SJCRH30 (cell line): ENCODE measurements at regions not wholly inside any gene's neighbourhood (a gene's known extent, or its start where the extent isn't known, plus 50 kb on each side); places are given as distances from the start of the nearest gene placed in this dataset.
A peak's percentile ranks its signal among the peaks of the same experiment; 100 is the strongest.

Experiments
- DNase-seq, 2 experiments: peaks; one replicate each; pipeline ENCODE4 v3.0.0-alpha.2; 2015 to 2020
- H3K27ac ChIP-seq: fragments of 250-450 bp; sonication (Bioruptor Pico); 2 replicates; pipeline ENCODE4 v1.5.1; 2020; ENCODE audit warnings: mild to moderate bottlenecking, moderate library complexity
- H3K27me3 ChIP-seq: fragments of 250-450 bp; sonication (Bioruptor Pico); 2 replicates; pipeline ENCODE4 v1.5.1; 2020; ENCODE audit warnings: mild to moderate bottlenecking, moderate library complexity
- H3K36me3 ChIP-seq: fragments of 250-450 bp; sonication (Bioruptor Pico); 2 replicates; pipeline ENCODE4 v1.5.1; 2020; ENCODE audit warnings: mild to moderate bottlenecking, moderate library complexity
- H3K4me1 ChIP-seq: fragments of 250-450 bp; sonication (Bioruptor Pico); 2 replicates; pipeline ENCODE4 v1.5.1; 2020; ENCODE audit warnings: mild to moderate bottlenecking, moderate library complexity
- H3K4me3 ChIP-seq: fragments of 250-450 bp; sonication (Bioruptor Pico); 2 replicates; pipeline ENCODE4 v1.5.1; 2020; ENCODE audit warnings: mild to moderate bottlenecking, moderate library complexity
- H3K9me3 ChIP-seq: fragments of 250-450 bp; sonication (Bioruptor Pico); replicated peaks from 2 replicates; pipeline ENCODE4 v1.5.1; 2020; ENCODE audit warnings: mild to moderate bottlenecking, moderate library complexity

GRCh38 chr2:133835821-133836619, 267.8 kb upstream of the NCKAP5 start:
- H3K27me3 ChIP-seq: no peaks in the 10 kb centered on the region
- peaks cover 5% of the 10 kb centered on the region for H3K4me1 ChIP-seq
- no peak overlapping the region for H3K4me3 ChIP-seq
- H3K27ac ChIP-seq: no peak overlapping the region
- no peaks in the 10 kb centered on the region for H3K36me3 ChIP-seq
- H3K9me3 ChIP-seq: no peaks in the 10 kb centered on the region
- DNase-seq: no peak

DNA sequence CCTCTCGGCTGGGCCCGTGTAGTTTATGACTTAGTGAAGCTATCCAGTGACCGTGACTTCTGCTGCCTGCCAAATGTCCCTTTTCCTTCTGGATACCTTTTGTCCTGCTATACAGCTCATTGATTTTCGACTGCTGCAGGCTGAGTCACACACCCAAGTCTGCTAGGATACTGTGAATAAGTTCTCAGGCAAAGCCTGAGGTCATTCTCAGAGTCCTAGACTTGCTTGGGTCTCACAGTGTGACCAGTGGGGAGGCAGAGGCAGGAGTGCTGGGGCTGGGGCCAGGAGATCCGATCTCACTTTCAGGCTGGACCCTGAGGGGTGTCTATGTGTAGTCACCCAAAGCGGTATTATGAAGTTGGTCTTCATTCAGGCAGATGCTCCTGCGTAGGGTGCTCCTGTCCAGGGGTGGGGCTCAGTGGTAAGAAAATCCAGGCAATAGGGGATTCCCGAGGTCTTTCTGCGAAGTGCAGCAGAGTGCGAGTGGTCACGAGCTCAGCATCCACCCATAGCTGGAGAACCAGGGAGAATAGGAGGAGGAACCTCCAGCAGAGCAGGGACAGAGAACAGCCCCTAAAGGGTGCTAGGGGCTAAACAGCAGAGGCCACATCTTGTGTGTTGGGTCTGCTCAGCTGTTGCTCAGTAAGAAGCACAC, 268.6 kb upstream of the NCKAP5 start:
- Histone ChIP-seq H3K27me3 (no peaks in the 10 kb centered on the region), H3K4me3 (no peak overlapping the region), H3K9me3 (no peaks in the 10 kb centered on the region), H3K4me1 (peaks cover 5% of the 10 kb centered on the region), H3K36me3 (no peaks in the 10 kb centered on the region), H3K27ac (no peak overlapping the region)
- DNase-seq: no peak

GRCh38 chr2:133837441-133838094, 269.3 kb upstream of the NCKAP5 start:
- DNase-seq: peak; percentile 28 to 72
- no peak overlapping the region for H3K27ac ChIP-seq

GRCh38 chr2:133838642-133839365, 270.5 kb upstream of the NCKAP5 start:
- DNase-seq: no peak
- H3K4me1 ChIP-seq: peaks cover 5% of the 10 kb centered on the region

More at GRCh38 chr2:133837441-133838094, 269.3 kb upstream of the NCKAP5 start:
- Histone ChIP-seq H3K27me3 (no peaks in the 10 kb centered on the region), H3K4me3 (no peak overlapping the region), H3K9me3 (no peaks in the 10 kb centered on the region), H3K4me1 (peaks cover 5% of the 10 kb centered on the region), H3K36me3 (no peaks in the 10 kb centered on the region)

GRCh38 chr2:133839677-133840076, 271.4 kb upstream of the NCKAP5 start:
- no peaks in the 10 kb centered on the region for H3K27me3 ChIP-seq
- H3K9me3 ChIP-seq: no peaks in the 10 kb centered on the region
- no peak overlapping the region for H3K27ac ChIP-seq
- no peak overlapping the region for H3K4me3 ChIP-seq
- no peaks in the 10 kb centered on the region for H3K36me3 ChIP-seq
- H3K4me1 ChIP-seq: peaks cover 5% of the 10 kb centered on the region
- DNase-seq: no peak

More at GRCh38 chr2:133838642-133839365, 270.5 kb upstream of the NCKAP5 start:
- H3K9me3 ChIP-seq: no peaks in the 10 kb centered on the region
- H3K36me3 ChIP-seq: no peaks in the 10 kb centered on the region
- no peaks in the 10 kb centered on the region for H3K27me3 ChIP-seq
- H3K4me3 ChIP-seq: no peak overlapping the region
- no peak overlapping the region for H3K27ac ChIP-seq

GRCh38 chr2:133840761-133841160, 272.5 kb upstream of the NCKAP5 start:
- DNase-seq: no peak
- no peak overlapping the region for H3K4me3 ChIP-seq

DNA sequence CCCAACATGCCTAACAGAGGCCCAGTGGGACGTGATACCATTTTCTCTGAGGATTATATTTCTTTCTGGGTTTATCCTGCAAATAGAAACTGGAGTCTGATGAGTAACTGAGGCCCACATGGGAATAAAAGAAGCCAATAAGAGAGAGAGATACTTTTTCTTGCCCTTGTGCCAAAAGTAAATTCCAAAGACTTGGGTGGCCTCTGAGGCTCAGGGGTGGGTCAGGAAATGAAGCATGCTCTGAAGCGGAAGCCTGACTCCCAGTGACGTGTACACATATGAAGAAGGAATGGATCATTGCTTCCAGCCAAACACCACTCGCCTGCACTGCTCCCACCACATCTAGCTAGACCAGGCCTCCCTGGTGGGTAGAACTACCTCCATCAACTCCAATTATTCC, 273.6 kb upstream of the NCKAP5 start:
- Histone ChIP-seq H3K27me3 (no peaks in the 10 kb centered on the region), H3K4me3 (no peak overlapping the region), H3K4me1 (peaks cover 5% of the 10 kb centered on the region), H3K9me3 (no peaks in the 10 kb centered on the region), H3K27ac (no peak overlapping the region), H3K36me3 (no peaks in the 10 kb centered on the region)
- DNase-seq: peak; percentile 12 to 31

More at GRCh38 chr2:133840761-133841160, 272.5 kb upstream of the NCKAP5 start:
- Histone ChIP-seq H3K9me3 (no peaks in the 10 kb centered on the region), H3K27me3 (no peaks in the 10 kb centered on the region), H3K27ac (no peak overlapping the region), H3K36me3 (no peaks in the 10 kb centered on the region), H3K4me1 (peaks cover 5% of the 10 kb centered on the region)

GRCh38 chr2:133842446-133842845, 274.2 kb upstream of the NCKAP5 start:
- Histone ChIP-seq H3K9me3 (no peaks in the 10 kb centered on the region), H3K36me3 (no peaks in the 10 kb centered on the region), H3K27ac (no peak overlapping the region), H3K4me3 (no peak overlapping the region), H3K27me3 (no peaks in the 10 kb centered on the region), H3K4me1 (peaks cover 5% of the 10 kb centered on the region)
- no peak for DNase-seq

DNA sequence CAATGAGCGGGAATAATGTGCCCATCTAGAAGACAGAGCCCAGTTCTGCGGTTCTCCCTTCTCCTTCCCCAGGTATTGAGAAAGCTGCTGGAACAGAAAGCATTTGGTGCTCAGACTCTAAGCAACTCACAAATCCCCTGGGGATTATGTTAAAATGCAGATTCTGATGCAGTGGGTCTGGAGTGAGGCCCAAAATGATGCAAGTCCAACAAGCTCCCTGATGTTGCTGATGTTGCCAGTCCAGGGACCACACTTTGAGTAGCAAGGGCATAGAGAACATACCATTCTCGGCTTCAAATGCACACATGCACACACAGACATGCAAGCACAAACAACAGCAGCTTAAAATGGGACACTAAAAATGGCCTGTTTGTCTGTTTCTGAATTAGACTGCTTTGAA, 274.8 kb upstream of the NCKAP5 start:
- Histone ChIP-seq H3K4me3 (no peak overlapping the region), H3K27ac (no peak overlapping the region), H3K27me3 (no peaks in the 10 kb centered on the region), H3K9me3 (no peaks in the 10 kb centered on the region), H3K36me3 (no peaks in the 10 kb centered on the region), H3K4me1 (peaks cover 5% of the 10 kb centered on the region)
- no peak for DNase-seq

- peaks cover 8% of the 10 kb centered on the region; the same call in 1 of the 2 replicates for H3K4me1 ChIP-seq
- no peak for DNase-seq
- H3K36me3 ChIP-seq: no peaks in the 10 kb centered on the region
- H3K27me3 ChIP-seq: no peaks in the 10 kb centered on the region
- no peak overlapping the region for H3K27ac ChIP-seq
- no peak overlapping the region for H3K4me3 ChIP-seq
- H3K9me3 ChIP-seq: no peaks in the 10 kb centered on the region
Measured at GRCh38 chr2:133843551-133843950, 275.3 kb upstream of the NCKAP5 start.

GRCh38 chr2:133844214-133844892, 276.1 kb upstream of the NCKAP5 start:
- Histone ChIP-seq H3K27me3 (no peaks in the 10 kb centered on the region), H3K36me3 (no peaks in the 10 kb centered on the region), H3K27ac (no peak overlapping the region), H3K9me3 (no peaks in the 10 kb centered on the region), H3K4me3 (no peak overlapping the region), H3K4me1 (peaks cover 13% of the 10 kb centered on the region; the same call in 1 of the 2 replicates)
- peak; percentile 59 to 88 for DNase-seq

DNA sequence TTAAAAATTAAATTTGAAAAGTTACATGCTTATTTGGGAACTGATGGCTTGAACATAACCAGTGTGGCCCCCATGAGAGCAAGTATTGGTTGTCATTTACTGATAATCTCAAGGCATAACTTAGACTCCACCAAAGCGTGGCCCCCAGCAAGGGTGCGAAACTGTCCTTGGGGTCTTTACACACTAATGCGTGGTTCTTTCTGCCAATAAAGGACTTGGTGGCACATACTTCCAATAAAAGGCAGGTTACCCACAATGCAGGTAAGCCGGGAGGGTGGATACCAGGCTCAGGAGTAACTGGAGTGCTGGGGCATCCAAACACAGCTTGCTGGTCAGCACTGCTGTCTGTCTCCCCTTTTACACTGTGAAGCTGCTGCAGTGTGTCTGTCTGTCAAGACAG, 278.2 kb upstream of the NCKAP5 start:
- H3K27me3 ChIP-seq: no peaks in the 10 kb centered on the region
- H3K27ac ChIP-seq: no peak overlapping the region
- no peaks in the 10 kb centered on the region for H3K36me3 ChIP-seq
- no peak for DNase-seq
- peaks cover 13% of the 10 kb centered on the region; the same call in 1 of the 2 replicates for H3K4me1 ChIP-seq
- H3K4me3 ChIP-seq: no peak overlapping the region
- no peaks in the 10 kb centered on the region for H3K9me3 ChIP-seq

DNA sequence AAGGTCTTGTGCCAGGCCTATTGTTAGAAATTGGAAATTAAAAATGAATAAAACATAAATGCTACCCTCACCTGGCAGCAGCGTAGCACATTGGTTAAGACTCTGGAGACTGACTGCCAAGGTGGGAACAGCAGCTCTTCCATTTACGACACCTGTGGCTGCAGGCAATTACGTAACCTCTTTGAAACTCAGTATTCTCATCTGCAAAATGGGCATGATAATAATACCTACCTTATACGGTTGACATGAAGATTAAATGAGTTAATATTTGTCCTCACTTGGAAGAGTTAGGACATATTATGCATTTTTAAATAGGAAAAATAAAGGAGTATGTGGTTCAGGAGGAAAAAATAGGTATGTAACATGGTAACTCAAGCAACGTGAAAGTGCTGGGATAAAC, 279.3 kb upstream of the NCKAP5 start:
- no peak for DNase-seq
- Histone ChIP-seq H3K9me3 (no peaks in the 10 kb centered on the region; the same call in 1 of the 2 replicates), H3K4me3 (no peak overlapping the region), H3K4me1 (peaks cover 13% of the 10 kb centered on the region; the same call in 1 of the 2 replicates), H3K27me3 (no peaks in the 10 kb centered on the region), H3K36me3 (no peaks in the 10 kb centered on the region), H3K27ac (no peak overlapping the region)

GRCh38 chr2:133848111-133848649, 279.9 kb upstream of the NCKAP5 start:
- Histone ChIP-seq H3K27ac (no peak overlapping the region), H3K4me1 (peaks cover 13% of the 10 kb centered on the region; the same call in 1 of the 2 replicates), H3K9me3 (no peaks in the 10 kb centered on the region; the same call in 1 of the 2 replicates), H3K4me3 (no peak overlapping the region), H3K27me3 (no peaks in the 10 kb centered on the region), H3K36me3 (no peaks in the 10 kb centered on the region)
- DNase-seq: peak; percentile 56 to 72
